HepG2 (cell line): ENCODE measurements at regions not wholly inside any gene's neighbourhood (a gene's known extent, or its start where the extent isn't known, plus 50 kb on each side); places are given as distances from the start of the nearest gene placed in this dataset.

ENCODE experiments used
- CHCHD3 ChIP-seq: sonication (generic); formaldehyde crosslinking; IDR thresholded peaks from 2 replicates; pipeline ENCODE4 v1.8.0; 2022; ENCODE audit warnings: mild to moderate bottlenecking, missing genetic modification reagents, moderate library complexity
- DMAP1 ChIP-seq: IDR thresholded peaks from 2 replicates; pipeline ENCODE4 v1.6.1; 2016
- HNF1A ChIP-seq, 2 experiments: sonication (generic) in 1 of 2; formaldehyde crosslinking in 1 of 2; IDR thresholded peaks; 2 replicates each; pipeline versions ENCODE4 v1.4.0 to v1.6.1; 2016 to 2020; ENCODE audit warnings: borderline replicate concordance in 1 of 2, low read depth in 1 of 2, mild to moderate bottlenecking in 1 of 2, missing genetic modification reagents in 1 of 2
- HNF4A ChIP-seq: sonication (generic); formaldehyde crosslinking; IDR thresholded peaks from 2 replicates; pipeline ENCODE4 v1.4.0; 2020; ENCODE audit warnings: missing genetic modification reagents
- ISX ChIP-seq: sonication (generic); formaldehyde crosslinking; conservative IDR thresholded peaks from 2 replicates; pipeline ENCODE4 v1.5.0; 2020; ENCODE audit warnings: missing genetic modification reagents
- MEF2D ChIP-seq: sonication (generic); formaldehyde crosslinking; IDR thresholded peaks from 2 replicates; pipeline ENCODE4 v1.5.1; 2020; ENCODE audit warnings: mild to moderate bottlenecking, missing genetic modification reagents
- MYPOP ChIP-seq: sonication (generic); formaldehyde crosslinking; IDR thresholded peaks from 2 replicates; pipeline ENCODE4 v1.8.1; 2023; ENCODE audit warnings: mild to moderate bottlenecking, moderate library complexity, missing genetic modification reagents
- NBN ChIP-seq: fragments of 450-650 bp; conservative IDR thresholded peaks from 2 replicates; pipeline ENCODE4 v1.6.1; 2017
- RBAK ChIP-seq: sonication (generic); formaldehyde crosslinking; IDR thresholded peaks from 2 replicates; pipeline ENCODE4 v1.5.1; 2020; ENCODE audit warnings: mild to moderate bottlenecking, missing genetic modification reagents
- TEAD3 ChIP-seq: optimal IDR thresholded peaks from 2 replicates; pipeline ENCODE3; 2016; ENCODE audit warnings: borderline replicate concordance
- THAP9 ChIP-seq: sonication (generic); formaldehyde crosslinking; IDR thresholded peaks from 2 replicates; pipeline ENCODE4; 2020; ENCODE audit warnings: missing genetic modification reagents, mild to moderate bottlenecking, borderline replicate concordance
- ZC3H13 ChIP-seq: sonication (generic); formaldehyde crosslinking; IDR thresholded peaks from 2 replicates; pipeline ENCODE4 v1.8.1; 2023; ENCODE audit warnings: mild to moderate bottlenecking, missing genetic modification reagents, moderate library complexity
- ZKSCAN1 ChIP-seq: fragments of 150-350 bp; IDR thresholded peaks from 2 replicates; pipeline ENCODE4 v1.6.1; 2014; ENCODE audit warnings: low read length
- ZNF230 ChIP-seq: sonication (generic); formaldehyde crosslinking; IDR thresholded peaks from 2 replicates; pipeline ENCODE4 v1.4.0; 2020; ENCODE audit warnings: mild to moderate bottlenecking, missing genetic modification reagents
- ZNF512 ChIP-seq: sonication (generic); formaldehyde crosslinking; IDR thresholded peaks from 2 replicates; pipeline ENCODE4 v1.4.0; 2020; ENCODE audit warnings: mild to moderate bottlenecking, missing genetic modification reagents
- ZNF644 ChIP-seq: IDR thresholded peaks from 2 replicates; pipeline ENCODE4 v1.6.1; 2016; ENCODE audit warnings: low read depth
- ZNF672 ChIP-seq: sonication (generic); formaldehyde crosslinking; IDR thresholded peaks from 2 replicates; pipeline ENCODE4 v1.8.1; 2022; ENCODE audit warnings: missing genetic modification reagents
- ZNF782 ChIP-seq: sonication (generic); formaldehyde crosslinking; IDR thresholded peaks from 2 replicates; pipeline ENCODE4 v1.4.0; 2020; ENCODE audit warnings: missing genetic modification reagents, mild to moderate bottlenecking, borderline replicate concordance

- TF ChIP-seq ZNF512 (CRISPR knock-in tag), result no peak
- TF ChIP-seq ZNF230 (CRISPR knock-in tag), result peak; percentile 67; the same call in 1 of the 2 replicates
- peak; percentile 30; the same call in 1 of the 2 replicates for TF ChIP-seq DMAP1 (CRISPR knock-in tag)
- TF ChIP-seq TEAD3 (CRISPR knock-in tag), result no peak
- no peak for TF ChIP-seq ZNF672 (CRISPR knock-in tag)
- TF ChIP-seq RBAK (CRISPR knock-in tag), result 0 out of 2 replicates have a peak, but pooled peaks have one; percentile 13
- TF ChIP-seq HNF1A (IDR thresholded peaks at IDR 0.05; ENCODE audit: low read depth), result no peak
- 0 out of 2 replicates have a peak, but pooled peaks have one; percentile 33 for TF ChIP-seq HNF1A (CRISPR knock-in tag; IDR thresholded peaks at IDR 0.05; ENCODE audit: borderline replicate concordance)
- TF ChIP-seq ZNF782 (CRISPR knock-in tag), result peak; percentile 65; the same call in 1 of the 2 replicates
- no peak for TF ChIP-seq CHCHD3 (CRISPR knock-in tag)
- 0 out of 2 replicates have a peak, but pooled peaks have one; percentile 52 for TF ChIP-seq MEF2D
- TF ChIP-seq ZC3H13 (CRISPR knock-in tag), result no peak
- TF ChIP-seq ZKSCAN1, result no peak
- no peak for TF ChIP-seq NBN
- 0 out of 2 replicates have a peak, but pooled peaks have one; percentile 46 for TF ChIP-seq ISX (CRISPR knock-in tag)
- peak; percentile 95 for TF ChIP-seq HNF4A
- no peak for TF ChIP-seq ZNF644 (CRISPR knock-in tag)
- TF ChIP-seq MYPOP, result 0 out of 2 replicates have a peak, but pooled peaks have one; percentile 41
- TF ChIP-seq THAP9, result peak; percentile 24; the same call in 1 of the 2 replicates
Measured at GRCh38 chr15:31265090-31265870, 61.4 kb upstream of the KLF13 start (continued).
